NCI-H446 treated with DMSO at 0.1 percent for 48 hours (cell line): ENCODE measurements at regions not wholly inside any gene's neighbourhood (a gene's known extent, or its start where the extent isn't known, plus 50 kb on each side); places are given as distances from the start of the nearest gene placed in this dataset.

ENCODE experiments used
- DNase-seq: peaks from one replicate; lab custom pipeline; 2025; lab: John Stamatoyannopoulos, UW

GRCh38 chr12:43015090-43015737 is 425.7 kb upstream of the PRICKLE1 start:
- DNase-seq = no peak

DNA sequence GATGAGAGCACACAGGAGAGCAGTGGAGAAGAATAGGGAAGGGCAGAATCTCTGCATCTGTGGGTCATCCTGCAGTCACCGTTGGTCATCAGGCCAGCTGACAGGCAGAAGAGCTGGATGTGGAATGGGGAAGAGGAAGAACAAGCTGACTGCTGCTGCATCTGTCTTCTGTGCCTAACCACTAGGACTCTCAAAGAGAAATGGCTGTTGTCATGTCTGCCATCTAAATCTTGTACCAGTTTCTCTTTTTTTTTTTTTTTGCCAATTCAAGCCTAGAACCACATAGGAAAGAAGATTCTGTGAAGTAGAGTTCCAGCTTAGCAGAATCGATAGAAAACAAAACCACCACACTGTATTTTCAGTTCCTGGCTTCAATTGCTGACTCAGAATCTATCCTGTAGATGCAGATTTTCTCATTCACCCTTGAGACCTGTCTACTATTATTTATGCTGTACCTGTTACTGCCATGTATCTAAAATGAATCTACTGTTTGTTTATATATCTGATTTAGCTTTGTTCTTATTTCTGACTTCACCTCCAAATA is 421.9 kb upstream of the PRICKLE1 start:
- no peak for DNase-seq

- no peak for DNase-seq
Measured at GRCh38 chr12:43009846-43010240, 420.3 kb upstream of the PRICKLE1 start.

DNA sequence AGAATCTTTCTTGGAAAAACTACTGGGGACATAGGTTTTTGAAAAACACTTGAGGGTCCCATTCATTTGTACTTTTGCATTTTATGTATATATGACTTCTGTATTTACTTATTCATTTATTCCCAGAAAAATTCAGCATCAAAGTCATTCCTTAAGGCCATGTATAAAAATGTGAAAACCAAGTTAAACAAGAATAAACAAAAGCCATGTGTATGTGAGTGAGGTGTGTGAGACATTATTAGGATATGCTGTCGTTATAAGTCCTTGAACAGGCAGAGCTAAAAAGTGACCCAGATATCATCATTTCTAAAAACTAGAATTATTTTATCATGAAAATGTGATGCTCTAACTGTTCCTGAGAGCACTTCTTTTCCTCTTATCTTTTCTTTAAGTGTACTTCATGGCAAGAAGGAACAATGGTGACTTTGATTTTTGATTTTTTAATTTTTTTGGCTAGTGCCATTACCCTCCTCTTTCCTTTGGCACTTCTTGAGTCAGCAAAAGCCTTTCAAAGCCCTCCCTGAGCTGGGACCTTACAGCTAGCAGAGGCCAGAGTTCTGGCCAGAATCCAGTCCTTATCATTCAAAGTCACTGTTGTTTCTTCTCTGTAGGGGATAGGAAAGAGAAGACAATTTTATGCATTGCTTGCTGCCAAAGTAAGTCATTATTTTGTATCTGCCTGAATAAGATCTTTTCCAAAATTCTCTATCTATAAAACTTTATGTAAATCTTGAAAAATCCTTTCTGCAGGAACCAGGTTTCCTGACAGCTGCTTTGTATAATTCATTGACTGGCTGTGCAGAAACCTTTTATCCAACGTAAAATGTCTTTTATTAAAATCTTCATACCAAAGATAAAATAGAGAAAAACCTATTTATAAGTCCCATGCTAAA is 419.7 kb upstream of the PRICKLE1 start:
- peak; percentile 12 for DNase-seq

- DNase-seq = no peak
Measured at GRCh38 chr12:43004908-43005307, 415.4 kb upstream of the PRICKLE1 start.

DNA sequence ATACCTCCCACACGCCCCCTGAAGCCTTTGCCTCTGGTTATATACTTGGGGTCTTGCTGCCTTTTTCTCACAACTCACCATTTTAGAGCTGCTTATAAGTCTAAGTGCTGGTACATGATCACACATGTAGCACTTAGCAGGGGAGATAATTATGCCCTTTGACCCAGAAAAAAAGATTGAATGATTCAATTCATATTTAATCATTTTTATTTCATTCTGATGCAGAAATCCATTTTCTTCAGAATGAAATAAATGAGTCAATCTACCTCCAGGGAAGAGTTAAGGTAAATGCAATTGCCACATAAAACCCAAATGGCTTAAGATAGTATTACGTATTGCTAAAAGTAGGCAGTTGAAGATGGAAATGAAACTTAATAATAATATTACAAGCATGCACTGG is 414.6 kb upstream of the PRICKLE1 start:
- no peak for DNase-seq

DNA sequence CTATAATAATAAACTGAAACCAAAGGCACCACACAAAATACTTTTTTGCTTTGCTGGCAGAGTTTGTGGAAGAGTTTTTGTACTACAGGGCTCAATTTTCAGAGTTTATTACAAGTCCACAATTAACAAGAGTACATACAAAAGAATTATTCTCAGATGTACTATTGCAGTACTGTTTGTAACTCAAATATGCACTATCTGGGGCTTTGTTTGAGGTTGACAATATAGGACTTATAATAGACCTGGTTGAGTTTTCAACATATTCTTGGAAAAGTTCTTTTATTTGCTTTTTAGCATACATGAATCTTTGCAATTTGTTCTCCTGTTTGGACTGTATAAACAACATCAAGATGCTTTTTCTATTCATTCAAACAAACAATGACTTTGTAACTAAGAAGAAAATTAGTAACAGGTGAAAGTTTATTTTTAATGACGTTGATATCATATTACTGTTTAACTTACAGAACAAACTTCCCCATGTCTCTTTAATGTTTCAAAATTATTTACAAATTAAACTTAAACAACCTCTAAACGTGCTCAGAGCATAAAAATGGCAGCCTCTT is 407.4 kb upstream of the PRICKLE1 start:
- no peak for DNase-seq

DNA sequence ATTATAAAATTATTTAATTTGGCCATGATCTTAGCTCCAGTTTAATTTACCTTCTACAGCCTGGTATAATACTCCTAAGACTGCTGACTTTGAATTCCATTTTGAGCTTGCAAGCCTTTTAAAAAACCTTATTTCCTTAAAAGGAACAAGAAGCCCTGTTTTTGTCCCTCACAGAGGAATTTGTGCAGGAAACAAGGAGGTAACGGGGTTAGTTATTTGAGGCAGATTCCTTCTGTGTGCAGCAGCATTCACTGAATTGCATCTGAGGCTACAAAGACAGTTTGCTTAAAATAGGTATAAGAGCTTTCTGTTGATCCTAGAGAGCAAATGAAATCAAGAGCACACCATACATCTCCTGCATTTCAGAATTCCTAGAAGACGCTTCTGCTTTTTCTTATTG is 403.3 kb upstream of the PRICKLE1 start:
- DNase-seq = no peak

DNA sequence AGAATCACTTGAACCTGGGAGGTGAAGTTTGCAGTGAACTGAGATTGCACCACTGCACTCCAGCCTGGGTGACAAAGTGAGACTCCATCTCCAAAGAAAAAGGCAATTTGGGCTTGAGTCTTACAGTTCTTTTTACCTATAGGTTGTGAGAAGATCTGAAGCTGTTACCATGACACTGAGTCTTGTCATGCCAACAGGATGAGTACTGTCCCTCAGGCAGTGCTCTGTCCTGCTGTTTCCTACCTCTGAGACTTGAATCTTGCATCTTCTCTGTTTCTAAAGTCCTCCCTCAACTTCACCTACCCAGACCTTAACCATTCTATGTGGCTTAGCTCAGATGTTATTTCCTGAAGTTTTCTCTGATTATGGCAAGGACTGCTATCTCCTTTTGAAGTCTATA is 400.8 kb upstream of the PRICKLE1 start:
- DNase-seq = no peak

- no peak for DNase-seq
Measured at GRCh38 chr12:42987216-42987650, 397.7 kb upstream of the PRICKLE1 start.

DNA sequence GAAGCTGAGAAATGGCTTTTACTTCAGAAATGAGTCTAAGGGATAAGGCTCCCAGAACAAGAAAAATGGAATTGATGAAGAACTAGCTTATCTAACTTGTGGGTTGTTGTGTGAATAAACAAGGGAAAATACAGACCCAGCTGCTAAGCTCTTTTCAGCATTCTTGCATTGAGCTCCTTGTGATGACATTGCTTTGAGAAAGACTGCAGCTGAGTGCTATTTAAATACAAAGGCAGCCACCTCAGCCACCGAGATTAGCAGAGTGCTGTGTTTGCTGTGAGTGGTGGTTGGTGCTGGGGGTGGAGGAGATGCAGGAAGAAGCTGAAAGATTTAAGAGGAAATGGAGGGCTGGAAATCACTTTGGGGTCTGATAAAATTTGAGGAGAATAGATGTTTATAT is 396.0 kb upstream of the PRICKLE1 start:
- DNase-seq = no peak

GRCh38 chr12:42982828-42983227 is 393.3 kb upstream of the PRICKLE1 start:
- DNase-seq = no peak

DNA sequence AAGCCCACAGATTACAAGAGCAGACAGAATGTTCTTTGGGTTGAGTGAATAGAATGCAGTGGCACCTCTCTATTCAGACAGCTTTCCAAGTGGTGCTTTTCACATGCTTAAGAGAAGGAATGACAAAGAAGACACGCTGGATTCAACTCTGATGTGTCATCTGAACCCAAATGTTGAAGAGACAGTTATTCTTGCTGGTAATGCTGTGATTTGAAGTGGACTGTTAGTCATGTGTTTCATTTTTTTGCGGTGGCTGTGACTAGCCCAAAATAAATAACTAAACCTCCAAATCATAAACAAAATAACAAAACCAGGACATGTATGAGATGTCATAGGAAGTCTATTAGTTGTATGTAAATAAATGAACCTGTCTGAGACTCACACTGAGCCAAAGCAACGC is 391.8 kb upstream of the PRICKLE1 start:
- no peak for DNase-seq

DNA sequence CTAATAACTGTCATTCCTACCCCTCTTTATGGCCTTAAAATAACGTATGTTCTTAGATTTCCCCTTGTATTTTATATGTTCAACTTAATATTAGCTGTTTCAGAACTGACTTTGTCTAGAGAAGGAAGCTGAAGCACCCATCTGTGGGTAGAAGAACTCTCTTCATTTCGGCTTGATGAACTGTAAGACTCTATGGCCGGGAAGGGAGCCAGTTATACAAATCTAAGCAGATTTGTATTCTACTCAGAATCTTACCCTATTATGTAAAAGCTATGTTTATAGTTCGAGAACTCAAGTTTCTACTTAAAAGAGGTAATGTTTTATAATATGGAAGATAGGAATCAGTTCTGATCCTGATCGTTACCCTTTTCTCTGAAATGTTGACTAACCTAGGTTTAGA is 390.9 kb upstream of the PRICKLE1 start:
- no peak for DNase-seq

- DNase-seq = no peak
Measured at GRCh38 chr12:42979746-42980145, 390.2 kb upstream of the PRICKLE1 start.

- no peak for DNase-seq
Measured at GRCh38 chr12:42978708-42979107, 389.2 kb upstream of the PRICKLE1 start.

DNA sequence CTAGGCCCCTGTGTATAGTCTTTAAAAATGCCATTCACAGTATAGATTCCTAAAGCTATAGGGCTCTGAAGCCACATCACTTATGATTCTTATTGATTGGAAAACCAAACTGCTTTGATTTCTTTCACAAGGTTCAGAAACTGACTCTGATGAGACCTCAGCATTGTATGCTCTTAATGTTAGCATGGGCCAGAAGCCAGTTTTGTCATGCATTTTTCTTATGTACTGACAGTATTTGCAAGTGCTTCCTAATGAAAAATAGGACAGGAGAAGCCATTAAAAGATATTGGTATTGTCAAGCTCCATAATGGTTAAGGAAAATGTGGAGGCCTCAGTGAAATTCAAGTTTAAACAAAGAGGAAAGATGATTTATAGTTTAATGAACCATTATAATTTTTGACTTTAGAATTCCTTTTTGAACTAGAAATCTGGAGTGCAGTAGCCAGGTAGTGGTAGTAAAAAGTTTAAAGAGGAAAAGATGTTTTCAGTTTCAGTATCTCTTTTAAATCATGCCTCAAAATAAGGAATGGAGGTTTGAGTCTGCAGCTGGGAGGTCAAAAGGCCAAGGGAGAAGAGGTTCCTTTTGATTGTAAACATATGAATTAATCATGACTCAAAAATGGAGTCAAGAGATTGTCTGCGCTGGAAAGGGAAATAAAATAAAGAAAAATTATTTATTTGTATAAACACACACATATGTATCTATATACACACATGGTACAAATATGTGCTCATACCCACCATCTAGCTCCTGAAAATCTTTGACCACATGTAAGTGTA is 388.1 kb upstream of the PRICKLE1 start:
- no peak for DNase-seq

- DNase-seq = no peak
Measured at GRCh38 chr12:42976620-42977019, 387.1 kb upstream of the PRICKLE1 start.

GRCh38 chr12:42976122-42976521 is 386.6 kb upstream of the PRICKLE1 start:
- no peak for DNase-seq

DNA sequence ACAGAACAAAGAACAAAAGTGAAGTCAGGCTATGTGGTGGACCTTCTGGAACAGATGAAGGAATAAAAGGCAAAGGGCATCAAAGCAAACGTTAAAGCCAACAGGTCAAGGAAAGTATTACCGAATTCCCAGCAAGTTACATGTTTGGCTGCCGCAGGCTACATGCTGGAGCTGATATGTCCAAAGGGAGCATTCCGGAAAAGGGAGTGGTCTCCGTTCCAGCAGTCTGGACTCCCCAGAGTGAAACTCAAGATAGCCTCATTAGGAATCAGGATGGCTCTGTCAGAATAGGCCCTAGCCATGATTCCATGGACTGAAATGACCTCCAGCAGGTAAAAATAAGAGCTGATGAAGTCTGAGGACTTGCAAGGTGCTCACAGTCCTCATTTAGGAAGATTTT is 379.8 kb upstream of the PRICKLE1 start:
- DNase-seq = no peak

DNA sequence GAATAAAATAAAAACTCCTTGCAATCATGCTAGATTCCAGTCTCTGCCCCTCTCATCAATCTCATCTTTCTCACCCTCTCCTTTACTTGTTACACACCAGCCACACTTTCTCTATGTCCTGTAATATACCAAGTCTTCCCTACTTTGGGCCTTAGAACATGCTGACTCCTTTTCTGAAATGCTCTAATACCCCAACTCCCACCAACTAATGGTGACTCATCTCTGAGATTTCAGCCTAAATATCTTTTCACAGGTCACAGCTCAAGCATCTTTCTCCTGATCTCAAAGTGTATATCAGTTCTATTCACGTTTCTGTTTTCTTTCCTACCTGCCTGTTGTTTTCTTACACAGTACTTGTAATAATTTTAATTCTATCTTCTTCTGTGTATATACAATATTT is 378.9 kb upstream of the PRICKLE1 start:
- no peak for DNase-seq

- DNase-seq = no peak
Measured at GRCh38 chr12:42967850-42968249, 378.3 kb upstream of the PRICKLE1 start.
